ENCODE measurements at regions not wholly inside any gene's neighbourhood (a gene's known extent, or its start where the extent isn't known, plus 50 kb on each side); places are given as distances from the start of the nearest gene placed in this dataset.

GRCh38 chr17:13958773-13959172 is 110.5 kb upstream of the COX10 start (continued):
- TF ChIP-seq STAT6 (CRISPR knock-in tag; conservative IDR thresholded peaks at IDR 0.05; ENCODE audit: low read depth) (no peak), ZNF121 (CRISPR knock-in tag; IDR thresholded peaks at IDR 0.05) (no peak), ARID4B (CRISPR knock-in tag; IDR thresholded peaks at IDR 0.05; ENCODE audit: borderline replicate concordance) (no peak), ZNF425 (CRISPR knock-in tag; conservative IDR thresholded peaks at IDR 0.05) (no peak)

GRCh38 chr17:13961265-13961664 is 108.0 kb upstream of the COX10 start:
- H3K4me1 Mint-ChIP-seq = peaks cover 7% of the 10 kb centered on the region
- H3K9me3 Mint-ChIP-seq = no peaks in the 10 kb centered on the region; the same call in 1 of the 2 replicates

More at GRCh38 chr17:13961265-13961664, 108.0 kb upstream of the COX10 start:
- H3K27ac Mint-ChIP-seq = no peak overlapping the region
- DNase-seq (ENCODE audit: low spot score) (no peak), ATAC-seq (no peak)
- TF ChIP-seq NFATC4 (CRISPR knock-in tag; IDR thresholded peaks at IDR 0.05) = no peak
- TF ChIP-seq ZSCAN18 (CRISPR knock-in tag; IDR thresholded peaks at IDR 0.05) = no peak
- TF ChIP-seq NR1H2 (CRISPR knock-in tag; IDR thresholded peaks at IDR 0.05) = no peak
- TF ChIP-seq SP1 (CRISPR knock-in tag; conservative IDR thresholded peaks at IDR 0.05) = no peak
- TF ChIP-seq ATF3 (CRISPR knock-in tag; conservative IDR thresholded peaks at IDR 0.05) = no peak
- TF ChIP-seq ZNF263 (CRISPR knock-in tag; IDR thresholded peaks at IDR 0.05; ENCODE audit: low read depth) = no peak
- no peak for TF ChIP-seq AFF4 (CRISPR knock-in tag; IDR thresholded peaks at IDR 0.05; ENCODE audit: borderline replicate concordance)
- no peak for TF ChIP-seq MXD4 (CRISPR knock-in tag; IDR thresholded peaks at IDR 0.05; ENCODE audit: borderline replicate concordance)
- no peak for TF ChIP-seq ZNF121 (CRISPR knock-in tag; IDR thresholded peaks at IDR 0.05)
- TF ChIP-seq PREB (CRISPR knock-in tag; IDR thresholded peaks at IDR 0.05; ENCODE audit: borderline replicate concordance) = no peak
- no peak for TF ChIP-seq CDX4 (CRISPR knock-in tag; IDR thresholded peaks at IDR 0.05; ENCODE audit: borderline replicate concordance)
- TF ChIP-seq PRRX2 (CRISPR knock-in tag; IDR thresholded peaks at IDR 0.05) = no peak
- no peak for TF ChIP-seq ZNF671 (CRISPR knock-in tag; IDR thresholded peaks at IDR 0.05)
- no peak for TF ChIP-seq NFYB (CRISPR knock-in tag; conservative IDR thresholded peaks at IDR 0.05; ENCODE audit: low read depth)
- no peaks in the 10 kb centered on the region for H3K36me3 Mint-ChIP-seq
- H3K27me3 Mint-ChIP-seq (ENCODE audit: low read depth) = no peaks in the 10 kb centered on the region; the same call in 1 of the 2 replicates
- ChIA-PET POLR2A (no interaction called here), CTCF (no interaction called here)
- H3K4me3 Mint-ChIP-seq = no peak overlapping the region

Data from WTC11 (cell line).